MM.1S (cell line): ENCODE measurements at regions not wholly inside any gene's neighbourhood (a gene's known extent, or its start where the extent isn't known, plus 50 kb on each side); places are given as distances from the start of the nearest gene placed in this dataset.

Source experiments
- DNase-seq: peaks from one replicate; pipeline ENCODE4 v3.0.0-alpha.2; 2015
- H2AFZ ChIP-seq: fragments of 300-600 bp; sonication (generic); 2 replicates; pipeline ENCODE4 v1.6.0; 2016; ENCODE audit warnings: antibody characterized with exemption, low read length
- H3F3A ChIP-seq: fragments of 300-600 bp; sonication (generic); 2 replicates; pipeline ENCODE4 v1.6.1; 2016; ENCODE audit warnings: mild to moderate bottlenecking, antibody characterized with exemption, low read length, moderate library complexity, mixed read lengths; ENCODE audit not compliant: insufficient read depth
- H3K27ac ChIP-seq: fragments of 300-600 bp; sonication (generic); 2 replicates; pipeline ENCODE4 v1.5.1; 2016; ENCODE audit warnings: mild to moderate bottlenecking, low read length
- H3K27me3 ChIP-seq: fragments of 300-600 bp; sonication (generic); replicated peaks from 2 replicates; pipeline ENCODE4 v1.6.0; 2016; ENCODE audit warnings: low read length; ENCODE audit not compliant: insufficient read depth
- H3K36me3 ChIP-seq: fragments of 300-600 bp; sonication (generic); replicated peaks from 2 replicates; pipeline ENCODE4 v1.6.1; 2016; ENCODE audit warnings: mild to moderate bottlenecking, low read length, mixed read lengths; ENCODE audit not compliant: insufficient read depth
- H3K4me1 ChIP-seq: fragments of 300-600 bp; sonication (generic); 2 replicates; pipeline ENCODE4 v1.6.1; 2016; ENCODE audit warnings: low read length, mixed read lengths
- H3K4me2 ChIP-seq: fragments of 300-600 bp; sonication (generic); 2 replicates; pipeline ENCODE4 v1.6.0; 2016; ENCODE audit warnings: low read depth, low read length
- H3K4me3 ChIP-seq: fragments of 300-600 bp; sonication (generic); 2 replicates; pipeline ENCODE4 v1.5.1; 2016; ENCODE audit warnings: low read length, mixed read lengths
- H3K79me2 ChIP-seq: fragments of 300-600 bp; sonication (generic); 2 replicates; pipeline ENCODE4 v1.6.1; 2016; ENCODE audit warnings: mixed run types, low read length, mixed read lengths
- H3K9ac ChIP-seq: fragments of 300-600 bp; sonication (generic); 2 replicates; pipeline ENCODE4 v1.6.1; 2016; ENCODE audit warnings: low read length, mixed read lengths
- H3K9me2 ChIP-seq: fragments of 300-600 bp; sonication (generic); replicated peaks from 2 replicates; pipeline ENCODE4 v1.6.1; 2016; ENCODE audit warnings: mild to moderate bottlenecking, low read length, mixed read lengths; ENCODE audit not compliant: insufficient read depth
- H3K9me3 ChIP-seq: fragments of 300-600 bp; sonication (generic); replicated peaks from 2 replicates; pipeline ENCODE4 v1.6.1; 2016; ENCODE audit warnings: mild to moderate bottlenecking, low read length, mixed read lengths; ENCODE audit not compliant: insufficient read depth
- H4K20me1 ChIP-seq: fragments of 300-600 bp; sonication (generic); 2 replicates; pipeline ENCODE4 v1.6.1; 2016; ENCODE audit warnings: mild to moderate bottlenecking, low read length, moderate library complexity, mixed read lengths; ENCODE audit not compliant: insufficient read depth
- EZH2 ChIP-seq: fragments of 300-600 bp; sonication (generic); optimal IDR thresholded peaks from 2 replicates; pipeline ENCODE3; 2017; ENCODE audit warnings: low read depth, mild to moderate bottlenecking, antibody characterized with exemption, low read length, mixed read lengths
- EZH2phosphoT487 ChIP-seq: fragments of 300-600 bp; sonication (generic); IDR thresholded peaks from 2 replicates; pipeline ENCODE4 v1.6.1; 2018; ENCODE audit warnings: antibody characterized with exemption, low read length
- TF ChIP-seq, protein P1 (sequence below): fragments of 300-600 bp; sonication (generic); IDR thresholded peaks from 2 replicates; pipeline ENCODE4 v1.5.1; 2016; ENCODE audit warnings: antibody characterized with exemption, low read length, mixed read lengths

DNA sequence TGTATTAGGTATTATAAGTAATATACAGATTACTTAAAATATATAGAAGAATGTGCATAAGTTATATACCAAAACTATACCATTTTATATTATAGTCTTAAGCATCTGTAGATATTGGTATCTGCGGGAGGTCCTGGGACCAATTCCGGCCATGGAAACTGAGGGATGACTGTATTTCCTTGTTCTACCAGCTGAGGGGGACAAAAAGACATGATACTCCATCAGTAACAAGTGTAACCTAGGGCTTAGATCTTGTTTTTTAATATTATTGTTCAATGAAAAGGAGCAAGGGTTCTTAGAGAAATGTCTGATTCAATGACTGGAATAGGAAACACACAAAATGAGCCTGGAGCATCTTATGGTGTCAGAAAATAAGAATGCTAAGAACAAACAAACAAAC, 752.5 kb downstream of the CCSER2 start:
- H3K27ac ChIP-seq, result no peak overlapping the region
- H4K20me1 ChIP-seq, result no peaks in the 10 kb centered on the region
- TF ChIP-seq EZH2phosphoT487, result no peak
- TF ChIP-seq, protein P1, sequence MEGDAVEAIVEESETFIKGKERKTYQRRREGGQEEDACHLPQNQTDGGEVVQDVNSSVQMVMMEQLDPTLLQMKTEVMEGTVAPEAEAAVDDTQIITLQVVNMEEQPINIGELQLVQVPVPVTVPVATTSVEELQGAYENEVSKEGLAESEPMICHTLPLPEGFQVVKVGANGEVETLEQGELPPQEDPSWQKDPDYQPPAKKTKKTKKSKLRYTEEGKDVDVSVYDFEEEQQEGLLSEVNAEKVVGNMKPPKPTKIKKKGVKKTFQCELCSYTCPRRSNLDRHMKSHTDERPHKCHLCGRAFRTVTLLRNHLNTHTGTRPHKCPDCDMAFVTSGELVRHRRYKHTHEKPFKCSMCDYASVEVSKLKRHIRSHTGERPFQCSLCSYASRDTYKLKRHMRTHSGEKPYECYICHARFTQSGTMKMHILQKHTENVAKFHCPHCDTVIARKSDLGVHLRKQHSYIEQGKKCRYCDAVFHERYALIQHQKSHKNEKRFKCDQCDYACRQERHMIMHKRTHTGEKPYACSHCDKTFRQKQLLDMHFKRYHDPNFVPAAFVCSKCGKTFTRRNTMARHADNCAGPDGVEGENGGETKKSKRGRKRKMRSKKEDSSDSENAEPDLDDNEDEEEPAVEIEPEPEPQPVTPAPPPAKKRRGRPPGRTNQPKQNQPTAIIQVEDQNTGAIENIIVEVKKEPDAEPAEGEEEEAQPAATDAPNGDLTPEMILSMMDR, result no peak
- TF ChIP-seq EZH2, result no peak
- no peak overlapping the region for H3K4me3 ChIP-seq
- H3K36me3 ChIP-seq, result no peaks in the 10 kb centered on the region
- H3K9ac ChIP-seq, result no peak overlapping the region
- H3K27me3 ChIP-seq, result no peaks in the 10 kb centered on the region
- no peak overlapping the region for H2AFZ ChIP-seq
- no peaks in the 10 kb centered on the region for H3K4me1 ChIP-seq
- H3K79me2 ChIP-seq, result no peaks in the 10 kb centered on the region
- DNase-seq, result no peak
- no peaks in the 10 kb centered on the region for H3K9me3 ChIP-seq
- no peaks in the 10 kb centered on the region for H3K9me2 ChIP-seq
- H3F3A ChIP-seq, result no peaks in the 10 kb centered on the region
- H3K4me2 ChIP-seq, result no peak overlapping the region

GRCh38 chr10:85098835-85099521, 770.6 kb downstream of the CCSER2 start:
- Histone ChIP-seq H3K9me2 (no peaks in the 10 kb centered on the region), H3K27ac (no peak overlapping the region), H3K4me3 (no peak overlapping the region), H3K27me3 (no peaks in the 10 kb centered on the region), H4K20me1 (no peaks in the 10 kb centered on the region), H3K9ac (no peak overlapping the region), H3K9me3 (no peaks in the 10 kb centered on the region), H3F3A (no peaks in the 10 kb centered on the region), H3K4me2 (no peak overlapping the region), H3K36me3 (no peaks in the 10 kb centered on the region), H2AFZ (no peak overlapping the region), H3K79me2 (no peaks in the 10 kb centered on the region), H3K4me1 (no peaks in the 10 kb centered on the region)
- TF ChIP-seq, protein P1, result no peak
- no peak for TF ChIP-seq EZH2phosphoT487
- no peak for TF ChIP-seq EZH2
- no peak for DNase-seq

GRCh38 chr10:85100495-85100894, 772.1 kb downstream of the CCSER2 start:
- Histone ChIP-seq H3K27ac (no peak overlapping the region), H4K20me1 (no peaks in the 10 kb centered on the region), H3K9me3 (no peaks in the 10 kb centered on the region), H3K9me2 (no peaks in the 10 kb centered on the region), H2AFZ (no peak overlapping the region), H3K36me3 (no peaks in the 10 kb centered on the region), H3K79me2 (no peaks in the 10 kb centered on the region), H3F3A (no peaks in the 10 kb centered on the region), H3K27me3 (no peaks in the 10 kb centered on the region), H3K4me2 (no peak overlapping the region), H3K4me3 (no peak overlapping the region), H3K4me1 (no peaks in the 10 kb centered on the region), H3K9ac (no peak overlapping the region)
- DNase-seq, result no peak
- no peak for TF ChIP-seq EZH2
- TF ChIP-seq, protein P1, result no peak
- TF ChIP-seq EZH2phosphoT487, result no peak
